Panc1 (cell line): ENCODE measurements at regions not wholly inside any gene's neighbourhood (a gene's known extent, or its start where the extent isn't known, plus 50 kb on each side); places are given as distances from the start of the nearest gene placed in this dataset.

Experiments used
- CTCF ChIP-seq: fragments of 450-650 bp; IDR thresholded peaks from 2 replicates; pipeline ENCODE4 v1.5.1; 2017; ENCODE audit warnings: mild to moderate bottlenecking
- POLR2AphosphoS5 ChIP-seq: IDR thresholded peaks from 2 replicates; pipeline ENCODE4 v1.6.1; 2012; ENCODE audit warnings: mild to moderate bottlenecking, low read depth, low read length, moderate library complexity
- REST ChIP-seq, 2 experiments: IDR thresholded peaks; 2 replicates each; pipeline ENCODE4 v1.6.1; 2011 to 2012; ENCODE audit warnings: low read depth in 2 of 2, control low read depth in 1 of 2, low read length in 1 of 2, mild to moderate bottlenecking in 1 of 2, moderate library complexity in 1 of 2; ENCODE audit not compliant: insufficient read depth in 1 of 2
- TCF7L2 ChIP-seq: IDR thresholded peaks from 2 replicates; pipeline ENCODE4 v1.6.1; 2011; ENCODE audit warnings: mild to moderate bottlenecking, low read depth, low read length, inconsistent platforms

- TF ChIP-seq POLR2AphosphoS5 (no peak), CTCF (no peak), REST (IDR thresholded peaks at IDR 0.05; ENCODE audit: insufficient read depth in 1 of 2, low read depth in 2 of 2, low read length in 1 of 2) (no peak), TCF7L2 (no peak)
Observed at GRCh38 chr13:21242236-21242635, 65.8 kb downstream of the MRPL57 start.
